GM18526 (cell line): ENCODE measurements at regions not wholly inside any gene's neighbourhood (a gene's known extent, or its start where the extent isn't known, plus 50 kb on each side); places are given as distances from the start of the nearest gene placed in this dataset.

Experiments used
- POLR2A ChIP-seq: IDR thresholded peaks from 3 replicates; pipeline ENCODE4 v1.6.1; 2011; ENCODE audit not compliant: insufficient read length; ENCODE audit errors: extremely low read depth

- TF ChIP-seq POLR2A, result no peak
Measured at GRCh38 chr5:8019719-8020218, 150.8 kb downstream of the MTRR start.

DNA sequence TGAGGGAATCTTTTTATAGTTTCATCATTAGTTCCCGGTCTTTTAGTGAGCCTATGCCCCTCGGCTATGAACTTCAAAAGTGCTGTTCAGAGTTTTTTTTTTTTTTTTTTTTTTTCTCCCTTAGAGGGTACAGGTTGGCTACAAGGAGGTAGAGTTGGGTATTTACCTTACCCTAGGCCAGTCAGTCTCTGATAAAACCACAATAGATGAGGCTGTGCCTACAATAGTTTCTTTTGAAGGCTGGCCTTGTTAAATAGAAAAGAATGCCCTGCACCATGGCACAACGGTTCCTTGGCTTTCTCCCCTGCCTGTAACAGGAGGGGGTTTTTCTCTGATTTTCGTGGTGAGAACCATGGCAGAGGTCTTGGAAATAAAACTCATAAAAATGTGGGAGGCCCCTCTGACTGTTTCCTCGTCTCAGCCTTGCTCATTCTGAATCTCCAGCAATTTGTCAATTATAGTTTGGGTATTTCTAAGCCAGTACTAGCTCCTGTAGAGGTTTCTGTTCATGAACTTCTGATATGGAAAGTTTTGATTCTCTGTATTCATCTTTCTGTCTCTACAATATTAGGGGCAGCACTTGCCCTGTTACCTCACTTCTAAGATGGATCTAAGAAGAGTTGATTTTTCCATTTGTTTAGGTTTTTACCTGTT, 152.0 kb downstream of the MTRR start:
- TF ChIP-seq POLR2A, result no peak

DNA sequence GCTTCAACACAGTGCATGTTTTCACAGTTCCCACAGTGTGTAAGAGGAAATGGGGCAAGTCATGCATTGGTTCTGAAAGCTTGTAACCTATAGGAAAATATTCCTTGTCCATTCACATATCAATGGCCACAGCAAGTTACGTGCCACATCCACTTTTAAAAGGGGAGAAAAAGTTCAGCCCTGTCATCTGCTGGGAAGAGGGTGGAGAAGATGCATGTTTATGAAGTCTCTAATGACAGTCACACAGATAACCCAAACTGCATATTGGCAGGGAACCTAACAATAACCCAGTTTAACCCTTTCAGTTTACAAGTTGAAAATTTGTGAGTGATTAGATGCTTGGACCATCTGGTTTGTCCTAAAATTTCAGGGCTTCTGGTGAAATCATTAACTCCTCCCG, 159.3 kb downstream of the MTRR start:
- no peak for TF ChIP-seq POLR2A

DNA sequence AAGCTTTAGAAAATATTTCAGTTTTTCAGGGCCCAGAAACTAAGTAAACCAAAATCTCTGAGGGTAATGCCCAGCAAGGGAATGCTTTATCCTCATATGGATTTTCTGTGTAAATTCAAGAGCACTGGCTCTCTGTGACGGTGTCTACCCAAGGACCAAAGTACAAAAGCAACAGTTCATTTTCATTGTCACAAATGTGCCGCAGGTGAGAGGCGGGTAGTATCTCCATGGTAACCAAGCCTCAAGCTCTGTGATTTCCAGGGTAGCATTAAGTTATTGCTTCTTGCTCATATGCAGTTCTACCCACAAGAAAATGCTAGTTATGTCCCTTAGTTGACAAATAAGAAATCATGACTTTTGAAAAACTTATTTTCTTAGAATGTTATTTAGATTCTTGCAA, 164.3 kb downstream of the MTRR start:
- TF ChIP-seq POLR2A, result no peak

GRCh38 chr5:8034852-8035251, 165.9 kb downstream of the MTRR start:
- TF ChIP-seq POLR2A, result no peak

- no peak for TF ChIP-seq POLR2A
Measured at GRCh38 chr5:8048920-8049319, 180.0 kb downstream of the MTRR start.

DNA sequence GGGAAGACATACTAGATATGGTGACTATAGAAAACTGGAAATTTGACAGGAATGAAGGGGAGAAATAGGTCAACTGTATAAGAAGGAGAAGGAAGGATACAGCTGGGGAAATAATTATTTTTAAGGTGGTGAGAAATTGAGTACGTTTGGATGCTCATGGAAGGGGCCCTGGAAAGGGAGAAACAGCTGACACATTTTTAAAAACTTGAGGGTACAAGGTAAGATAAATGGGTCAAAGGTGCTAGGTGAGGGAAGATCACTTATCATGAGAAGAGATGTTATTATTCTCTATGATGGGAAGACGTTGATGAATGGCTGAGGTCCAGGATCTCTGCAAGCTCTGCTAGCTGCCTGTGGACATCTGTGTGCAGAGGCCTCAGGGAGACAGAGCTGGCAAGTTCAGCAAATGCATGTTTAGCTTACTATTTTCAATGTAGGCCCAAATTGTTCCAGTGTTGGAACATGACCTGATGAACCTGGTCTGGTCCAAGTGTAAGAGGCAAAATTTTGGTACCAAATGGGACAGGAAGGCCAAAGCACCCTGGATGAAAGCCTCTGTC, 181.7 kb downstream of the MTRR start:
- no peak for TF ChIP-seq POLR2A

- TF ChIP-seq POLR2A, result no peak
Measured at GRCh38 chr5:8053270-8053669, 184.3 kb downstream of the MTRR start.

GRCh38 chr5:8057769-8058168, 188.8 kb downstream of the MTRR start:
- TF ChIP-seq POLR2A, result no peak

DNA sequence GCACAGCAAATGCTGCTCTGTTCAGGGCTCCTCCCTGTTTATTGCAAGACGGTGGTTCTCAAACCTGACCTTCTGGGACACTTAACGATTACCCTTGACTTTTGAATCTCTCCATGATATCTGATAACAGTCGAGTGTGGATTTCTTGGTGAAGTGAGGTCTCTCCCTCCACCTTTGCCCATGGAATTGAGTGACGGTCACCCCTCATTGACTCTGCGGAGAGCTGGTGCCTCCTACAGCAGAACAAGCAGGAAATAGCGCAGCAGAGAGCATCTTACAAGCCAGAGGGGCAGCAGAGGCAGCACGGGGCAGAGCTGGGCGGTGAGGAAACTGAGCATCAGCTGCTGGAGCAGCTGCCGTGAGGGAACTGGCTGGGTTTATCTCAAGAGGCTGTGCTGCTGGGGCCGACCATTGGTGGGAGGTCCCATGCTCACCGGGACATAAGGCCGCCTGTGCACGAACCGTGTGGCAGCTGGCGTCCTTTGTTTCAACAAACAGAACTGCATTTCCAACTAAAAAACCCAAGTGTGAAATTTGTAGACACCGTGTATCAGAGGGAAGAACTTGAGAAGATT, 189.8 kb downstream of the MTRR start:
- no peak for TF ChIP-seq POLR2A

DNA sequence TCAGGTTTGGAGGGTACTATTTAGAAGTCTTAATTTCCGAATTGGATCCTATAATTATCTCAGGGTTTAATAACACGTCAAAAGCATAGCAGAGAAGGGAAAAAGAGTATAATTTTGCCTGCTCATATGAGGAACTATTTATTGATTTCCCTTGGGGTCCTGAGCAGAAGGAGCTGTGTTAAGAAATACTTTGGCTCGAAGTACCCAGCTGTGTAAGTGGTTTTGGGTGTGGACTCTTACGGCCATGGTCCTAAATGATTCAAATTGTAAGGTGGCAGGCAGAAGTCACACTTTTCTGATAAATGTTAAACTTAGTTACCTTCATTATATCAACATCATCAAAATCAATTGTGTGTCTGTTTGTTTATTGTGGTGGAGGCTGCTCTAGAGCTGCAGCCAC, 190.4 kb downstream of the MTRR start:
- no peak for TF ChIP-seq POLR2A

DNA sequence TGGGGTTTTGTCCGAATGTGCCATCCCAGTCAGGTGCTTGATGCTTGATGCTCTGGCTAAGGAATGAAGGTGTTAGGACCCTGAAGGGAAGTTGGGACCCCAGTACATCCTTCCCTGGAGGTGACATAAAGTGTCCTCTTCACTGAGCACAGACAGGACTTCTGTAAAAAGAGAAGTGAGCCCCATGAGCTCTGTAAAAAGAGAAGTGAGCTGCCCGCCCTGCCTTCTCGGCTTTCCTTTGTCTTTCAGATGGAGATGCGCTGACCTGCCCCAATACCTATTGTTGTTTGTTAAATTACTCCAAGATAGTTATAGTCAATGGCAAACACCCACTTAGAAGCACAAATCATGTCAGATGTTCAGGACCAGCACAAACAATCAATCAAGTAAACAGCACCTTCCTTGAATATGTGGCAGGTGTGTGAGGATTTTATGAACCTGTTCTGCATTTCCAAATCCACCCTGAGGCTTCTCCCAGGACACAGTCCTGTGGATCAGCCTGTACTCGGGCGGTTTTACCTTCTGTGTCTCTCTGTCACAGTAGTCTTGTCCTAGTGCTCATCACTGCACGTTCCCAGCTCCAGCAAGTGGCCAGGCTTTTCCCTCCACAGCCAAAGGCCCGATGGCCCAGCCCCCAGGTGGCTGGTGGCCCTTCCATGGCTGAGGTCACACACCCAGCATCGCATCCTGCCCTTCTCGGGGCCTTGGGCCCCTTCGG, 191.4 kb downstream of the MTRR start:
- TF ChIP-seq POLR2A, result no peak

GRCh38 chr5:8060953-8061429, 192.0 kb downstream of the MTRR start:
- no peak for TF ChIP-seq POLR2A

DNA sequence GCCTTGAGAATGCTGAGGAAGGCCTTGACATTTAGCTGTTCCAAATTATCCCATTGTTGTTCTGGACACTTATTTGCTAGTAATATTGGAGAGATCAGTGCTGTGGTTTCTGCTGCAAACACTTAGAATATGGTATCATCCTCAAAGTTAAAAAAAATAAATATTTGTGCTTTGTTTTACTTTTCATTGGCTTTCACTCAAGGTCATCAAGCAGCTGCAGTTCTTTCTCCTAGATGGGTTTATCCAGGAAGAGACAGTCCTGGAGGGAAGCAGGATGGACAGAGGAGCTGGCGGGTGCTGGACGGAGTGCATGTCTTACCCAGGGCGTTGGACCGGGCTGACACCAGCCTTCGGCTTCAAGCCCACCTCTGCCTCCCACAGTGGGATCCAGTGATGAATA, 193.6 kb downstream of the MTRR start:
- no peak for TF ChIP-seq POLR2A

- no peak for TF ChIP-seq POLR2A
Measured at GRCh38 chr5:8068078-8068477, 199.1 kb downstream of the MTRR start.

- TF ChIP-seq POLR2A, result no peak
Measured at GRCh38 chr5:8070138-8070537, 201.2 kb downstream of the MTRR start.
